MG63 (cell line): ENCODE measurements at regions not wholly inside any gene's neighbourhood (a gene's known extent, or its start where the extent isn't known, plus 50 kb on each side); places are given as distances from the start of the nearest gene placed in this dataset.
"Not testable (repeated sequence)": the region's sequence is repeated elsewhere in the genome, so short reads cannot be mapped to it uniquely, and the experiment has no call there.

Experiments
- DNase-seq: peaks from one replicate; pipeline ENCODE4 v3.0.0-alpha.2; 2020
- H3K27me3 ChIP-seq: fragments of 250-450 bp; sonication (Bioruptor Pico); 2 replicates; pipeline ENCODE4 v1.5.1; 2020; ENCODE audit warnings: mild to moderate bottlenecking, moderate library complexity
- H3K36me3 ChIP-seq: fragments of 250-450 bp; sonication (Bioruptor Pico); 2 replicates; pipeline ENCODE4 v1.5.1; 2020; ENCODE audit warnings: mild to moderate bottlenecking, moderate library complexity
- H3K4me3 ChIP-seq: fragments of 250-450 bp; sonication (Bioruptor Pico); 2 replicates; pipeline ENCODE4 v1.5.1; 2020; ENCODE audit warnings: mild to moderate bottlenecking, moderate library complexity
- H3K9me3 ChIP-seq: fragments of 250-450 bp; sonication (Bioruptor Pico); 2 replicates; pipeline ENCODE4 v1.5.1; 2020; ENCODE audit warnings: mild to moderate bottlenecking, moderate library complexity

DNA sequence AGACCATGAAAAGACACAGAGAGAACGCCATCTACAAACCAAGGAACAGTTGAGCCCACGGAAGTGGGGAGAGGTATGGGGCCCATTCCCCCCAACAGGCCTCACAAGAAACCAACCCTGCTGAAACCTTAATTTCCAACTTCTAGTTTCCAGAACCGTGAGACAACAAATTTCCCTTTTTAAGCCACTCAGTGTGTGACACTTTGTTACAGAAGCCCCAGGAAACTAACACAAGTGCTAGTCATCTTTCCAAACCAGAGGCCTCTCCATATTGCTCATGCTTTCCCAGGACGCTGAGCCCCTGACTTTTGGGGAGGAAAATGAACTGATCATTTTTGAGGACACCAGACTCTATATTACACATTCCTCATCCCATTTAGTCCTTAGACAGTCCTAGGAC lies 186.8 kb downstream of the NUFIP1 start:
- no peak for DNase-seq
- no peaks in the 10 kb centered on the region for H3K9me3 ChIP-seq
- no peaks in the 10 kb centered on the region for H3K27me3 ChIP-seq
- H3K4me3 ChIP-seq = no peak overlapping the region
- H3K36me3 ChIP-seq = no peaks in the 10 kb centered on the region

- H3K36me3 ChIP-seq = no peaks in the 10 kb centered on the region
- peak; percentile 86 for DNase-seq
- no peak overlapping the region for H3K4me3 ChIP-seq
- H3K27me3 ChIP-seq = no peaks in the 10 kb centered on the region
- H3K9me3 ChIP-seq = no peaks in the 10 kb centered on the region
These were observed 187.3 kb downstream of the NUFIP1 start for GRCh38 chr13:44801990-44802389.

GRCh38 chr13:44800626-44801025 lies 188.6 kb downstream of the NUFIP1 start:
- H3K27me3 ChIP-seq = no peaks in the 10 kb centered on the region
- DNase-seq = no peak
- no peaks in the 10 kb centered on the region for H3K36me3 ChIP-seq
- H3K4me3 ChIP-seq = no peak overlapping the region
- no peaks in the 10 kb centered on the region for H3K9me3 ChIP-seq

DNA sequence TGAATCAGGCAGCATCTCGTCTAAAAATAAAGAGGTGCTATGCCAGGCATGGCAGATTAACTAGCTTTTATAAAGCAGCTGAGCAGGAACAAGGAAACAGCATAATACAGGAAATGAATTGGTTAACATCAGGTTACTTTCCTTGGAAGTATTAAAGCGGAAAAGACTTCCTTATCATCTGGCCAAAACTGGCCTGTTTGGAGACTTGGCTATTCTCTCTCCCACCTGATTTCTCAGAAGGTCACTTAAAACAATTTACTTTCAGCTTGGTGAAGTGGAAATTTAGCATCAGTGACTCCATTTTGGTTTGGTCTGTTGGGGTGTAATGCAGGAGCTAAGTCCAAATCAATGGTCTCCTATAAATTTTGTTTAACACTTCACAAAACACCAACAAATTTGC lies 191.6 kb downstream of the NUFIP1 start:
- no peaks in the 10 kb centered on the region for H3K36me3 ChIP-seq
- no peaks in the 10 kb centered on the region for H3K27me3 ChIP-seq
- no peaks in the 10 kb centered on the region for H3K9me3 ChIP-seq
- DNase-seq = no peak
- no peak overlapping the region for H3K4me3 ChIP-seq

GRCh38 chr13:44796597-44797490 lies 192.4 kb downstream of the NUFIP1 start:
- Histone ChIP-seq H3K9me3 (no peaks in the 10 kb centered on the region), H3K36me3 (no peaks in the 10 kb centered on the region), H3K27me3 (no peaks in the 10 kb centered on the region), H3K4me3 (no peak overlapping the region)
- DNase-seq = no peak

GRCh38 chr13:44796039-44796438 lies 193.2 kb downstream of the NUFIP1 start:
- H3K4me3 ChIP-seq, H3K9me3 ChIP-seq, DNase-seq, H3K36me3 ChIP-seq, H3K27me3 ChIP-seq: not testable (repeated sequence)

DNA sequence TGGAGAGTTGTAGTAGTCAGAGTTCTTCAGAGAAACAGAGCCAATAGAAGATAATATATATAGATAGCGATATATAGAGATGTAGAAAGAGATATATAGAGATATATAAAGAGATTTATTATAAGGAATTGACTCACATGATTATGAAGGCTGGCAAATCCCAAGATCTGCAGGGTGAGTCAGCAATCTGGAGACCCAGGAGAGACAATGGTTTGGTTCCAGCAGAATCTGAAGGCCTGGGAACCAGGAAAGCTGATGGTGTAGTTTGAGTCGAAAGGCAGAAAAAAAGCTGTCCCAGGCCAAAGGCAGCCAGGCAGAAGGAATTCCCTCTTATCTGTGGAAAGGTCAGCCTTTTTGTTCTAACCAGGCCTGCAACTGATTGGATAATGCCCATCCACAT lies 194.1 kb downstream of the NUFIP1 start:
- no peaks in the 10 kb centered on the region for H3K27me3 ChIP-seq
- no peak for DNase-seq
- no peaks in the 10 kb centered on the region for H3K36me3 ChIP-seq
- H3K4me3 ChIP-seq = no peak overlapping the region
- no peaks in the 10 kb centered on the region for H3K9me3 ChIP-seq

DNA sequence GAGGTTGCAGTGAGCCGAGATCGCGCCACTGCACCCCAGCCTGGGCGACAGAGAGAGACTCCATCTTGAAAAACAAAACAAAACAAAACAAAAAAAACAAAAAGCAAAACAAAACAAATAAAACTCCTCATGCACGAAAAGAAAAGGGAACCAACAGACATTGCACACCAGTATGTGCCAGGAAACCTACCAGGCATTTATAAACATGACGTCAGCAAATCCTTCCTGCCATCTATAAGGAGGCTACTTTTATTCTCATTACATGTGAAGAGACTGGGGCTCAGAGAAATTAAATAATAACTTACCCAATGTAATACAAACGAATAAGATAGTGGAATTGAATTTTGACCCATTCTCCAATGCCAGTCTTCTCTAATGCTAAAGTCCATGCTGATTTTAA lies 197.2 kb downstream of the NUFIP1 start:
- Histone ChIP-seq H3K36me3 (no peaks in the 10 kb centered on the region), H3K27me3 (no peaks in the 10 kb centered on the region), H3K9me3 (no peaks in the 10 kb centered on the region)

DNA sequence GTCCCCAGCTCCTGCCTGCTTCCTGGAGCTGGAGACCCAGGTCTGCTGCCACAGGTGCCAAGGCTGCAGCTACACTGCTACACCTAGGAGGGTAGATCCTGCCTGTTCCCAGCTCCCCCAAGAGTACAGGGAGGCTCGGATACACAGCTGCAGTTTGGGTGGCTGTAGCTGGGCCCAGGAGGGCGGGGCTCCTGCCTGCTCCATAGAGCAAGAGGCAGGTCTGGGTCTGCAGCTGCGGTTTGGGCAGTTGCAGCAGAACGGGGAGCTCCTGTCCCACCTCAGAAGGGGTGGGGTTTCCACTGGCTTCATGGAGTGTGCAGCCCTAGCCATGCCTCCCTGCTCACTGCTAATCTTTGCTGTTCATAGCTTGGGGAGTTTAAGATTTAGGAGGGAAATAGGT lies 199.0 kb downstream of the NUFIP1 start:
- Histone ChIP-seq H3K27me3 (no peaks in the 10 kb centered on the region), H3K4me3 (no peak overlapping the region), H3K9me3 (no peaks in the 10 kb centered on the region), H3K36me3 (no peaks in the 10 kb centered on the region)
- DNase-seq = no peak

More for the DNA sequence above, 197.2 kb downstream of the NUFIP1 start:
- no peak for DNase-seq
- no peak overlapping the region for H3K4me3 ChIP-seq

DNA sequence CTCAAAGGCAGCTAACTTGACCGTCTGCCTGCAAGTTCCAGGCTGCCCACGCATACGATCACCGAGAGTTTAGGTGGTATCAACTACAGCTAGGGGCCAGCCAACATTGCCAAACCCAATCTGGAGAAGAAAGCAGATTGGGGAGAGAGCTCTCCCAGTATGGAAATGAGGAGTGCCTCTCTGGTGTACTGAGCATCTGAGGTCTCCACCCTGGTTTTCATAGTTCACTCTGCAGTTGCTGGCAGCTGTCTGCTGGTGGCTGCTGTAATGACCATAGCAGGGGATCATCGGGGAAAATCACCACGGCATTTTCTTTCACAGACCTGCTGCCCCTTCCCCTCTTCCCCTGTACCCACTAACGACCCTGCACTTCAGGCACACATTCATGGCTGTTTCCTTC lies 201.7 kb downstream of the NUFIP1 start:
- Histone ChIP-seq H3K4me3 (no peak overlapping the region), H3K9me3 (no peaks in the 10 kb centered on the region), H3K36me3 (no peaks in the 10 kb centered on the region), H3K27me3 (no peaks in the 10 kb centered on the region)
- DNase-seq = no peak

- no peak for DNase-seq
- no peaks in the 10 kb centered on the region for H3K27me3 ChIP-seq
- no peak overlapping the region for H3K4me3 ChIP-seq
- H3K36me3 ChIP-seq = no peaks in the 10 kb centered on the region
- H3K9me3 ChIP-seq = no peaks in the 10 kb centered on the region
These were observed 202.5 kb downstream of the NUFIP1 start for GRCh38 chr13:44786756-44787155.

DNA sequence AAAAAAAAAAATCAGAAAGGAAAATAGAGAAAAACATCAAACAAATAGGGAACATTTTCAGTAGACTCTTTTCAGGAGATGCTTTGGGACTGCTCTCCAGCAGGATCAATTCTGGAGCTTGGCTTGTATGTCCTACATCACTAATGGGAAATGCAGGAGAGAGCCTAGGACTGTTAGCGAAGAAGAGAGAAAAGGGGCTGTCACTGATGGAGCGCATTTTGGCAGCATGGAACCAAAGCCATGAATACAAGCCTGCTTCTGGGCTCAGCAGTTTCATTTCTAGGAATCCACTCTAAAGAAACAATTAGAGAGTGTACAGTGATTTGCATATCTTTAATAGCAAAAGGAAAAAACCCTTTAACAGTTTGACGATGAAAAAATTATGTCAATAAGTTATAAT lies 203.9 kb downstream of the NUFIP1 start:
- Histone ChIP-seq H3K4me3 (no peak overlapping the region), H3K27me3 (no peaks in the 10 kb centered on the region), H3K9me3 (no peaks in the 10 kb centered on the region), H3K36me3 (no peaks in the 10 kb centered on the region)
- DNase-seq = no peak

GRCh38 chr13:44784708-44785080 lies 204.6 kb downstream of the NUFIP1 start:
- DNase-seq = no peak
- H3K27me3 ChIP-seq = no peaks in the 10 kb centered on the region
- no peaks in the 10 kb centered on the region for H3K36me3 ChIP-seq
- H3K4me3 ChIP-seq = no peak overlapping the region
- H3K9me3 ChIP-seq = no peaks in the 10 kb centered on the region

DNA sequence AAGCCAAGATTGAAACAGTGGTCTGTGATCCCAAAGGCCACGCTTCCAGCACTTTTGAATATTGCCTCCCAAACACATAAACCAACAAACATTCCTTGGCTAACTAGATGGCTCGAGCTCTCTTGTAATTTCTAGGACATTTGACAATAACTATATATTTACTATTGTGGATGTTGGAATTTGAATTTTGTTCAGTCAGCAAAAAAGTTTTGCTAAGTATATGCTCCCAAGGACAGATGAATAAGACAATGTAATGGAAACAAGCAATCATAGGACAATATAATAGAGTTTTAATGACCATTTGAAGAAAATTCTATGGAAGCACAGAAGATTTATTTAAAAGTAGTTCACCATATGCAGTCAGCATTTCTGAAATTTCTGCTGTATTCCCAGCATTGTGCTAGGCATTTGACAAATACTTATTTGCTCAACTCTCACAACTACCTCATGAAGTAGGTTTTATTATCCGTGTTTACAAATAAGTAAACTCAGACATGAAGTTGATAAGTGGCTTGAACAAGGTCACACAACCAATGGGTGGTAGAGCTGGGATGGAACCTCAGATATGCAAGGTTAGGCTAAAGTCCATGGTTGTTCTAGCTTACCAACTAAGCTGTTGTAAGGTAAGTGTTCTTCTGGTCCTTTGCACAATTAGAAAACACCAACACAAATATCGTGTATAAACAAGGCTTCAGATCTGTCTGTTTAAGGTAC lies 205.1 kb downstream of the NUFIP1 start:
- Histone ChIP-seq H3K9me3 (no peaks in the 10 kb centered on the region), H3K27me3 (no peaks in the 10 kb centered on the region), H3K36me3 (no peaks in the 10 kb centered on the region), H3K4me3 (no peak overlapping the region)
- DNase-seq = no peak

- Histone ChIP-seq H3K27me3 (no peaks in the 10 kb centered on the region), H3K36me3 (no peaks in the 10 kb centered on the region), H3K4me3 (no peak overlapping the region), H3K9me3 (no peaks in the 10 kb centered on the region)
- DNase-seq = no peak
These were observed 204.6 kb upstream of the TSC22D1 start for GRCh38 chr13:44780591-44781280.

GRCh38 chr13:44778761-44779484 lies 202.8 kb upstream of the TSC22D1 start:
- no peak for DNase-seq
- Histone ChIP-seq H3K36me3 (no peaks in the 10 kb centered on the region), H3K27me3 (no peaks in the 10 kb centered on the region), H3K4me3 (no peak overlapping the region), H3K9me3 (0 out of 2 replicates have a peak, but pooled peaks cover 4% of the 10 kb centered on the region)

- not testable (repeated sequence) for H3K9me3 ChIP-seq, H3K4me3 ChIP-seq, H3K36me3 ChIP-seq, H3K27me3 ChIP-seq, DNase-seq
These were observed 199.2 kb upstream of the TSC22D1 start for GRCh38 chr13:44775290-44775689.
